Activated naive CD4-positive, alpha-beta T cell treated with anti-CD3 and anti-CD28 coated beads, Interleukin-2, amount 50 U/mL, for 24 hours (primary cell): ENCODE measurements at regions not wholly inside any gene's neighbourhood (a gene's known extent, or its start where the extent isn't known, plus 50 kb on each side); places are given as distances from the start of the nearest gene placed in this dataset.

Experiments used
- H3K27ac Mint-ChIP-seq: one replicate; pipeline ENCODE4 v1.8.0; 2021; ENCODE audit warnings: mild to moderate bottlenecking, mixed read lengths
- H3K27me3 Mint-ChIP-seq: one replicate; pipeline ENCODE4 v1.8.0; 2021; ENCODE audit warnings: mixed read lengths
- H3K36me3 Mint-ChIP-seq: one replicate; pipeline ENCODE4 v1.8.0; 2021; ENCODE audit warnings: mixed read lengths
- H3K4me1 Mint-ChIP-seq: one replicate; pipeline ENCODE4 v1.8.0; 2021; ENCODE audit warnings: mixed read lengths
- H3K4me3 Mint-ChIP-seq: one replicate; pipeline ENCODE4 v1.8.0; 2021; ENCODE audit warnings: mild to moderate bottlenecking, mixed read lengths
- H3K9me3 Mint-ChIP-seq: one replicate; pipeline ENCODE4 v1.8.0; 2021; ENCODE audit warnings: mixed read lengths

GRCh38 chr5:88393042-88393441 lies 124.4 kb upstream of the TMEM161B start:
- Mint-ChIP-seq H3K4me1 (no peaks in the 10 kb centered on the region), H3K27ac (no peak overlapping the region), H3K27me3 (peaks cover 26% of the 10 kb centered on the region), H3K36me3 (no peaks in the 10 kb centered on the region), H3K9me3 (no peaks in the 10 kb centered on the region), H3K4me3 (no peak overlapping the region)

- Mint-ChIP-seq H3K4me3 (no peak overlapping the region), H3K4me1 (no peaks in the 10 kb centered on the region), H3K27me3 (peaks cover 23% of the 10 kb centered on the region), H3K9me3 (no peaks in the 10 kb centered on the region), H3K27ac (no peak overlapping the region), H3K36me3 (no peaks in the 10 kb centered on the region)
Observed at GRCh38 chr5:88391991-88392390, 123.3 kb upstream of the TMEM161B start.

GRCh38 chr5:88391116-88391515 lies 122.5 kb upstream of the TMEM161B start:
- Mint-ChIP-seq H3K27me3 (peaks cover 17% of the 10 kb centered on the region), H3K4me1 (no peaks in the 10 kb centered on the region), H3K36me3 (no peaks in the 10 kb centered on the region), H3K4me3 (no peak overlapping the region), H3K27ac (no peak overlapping the region), H3K9me3 (no peaks in the 10 kb centered on the region)

GRCh38 chr5:88390481-88390880 lies 121.8 kb upstream of the TMEM161B start:
- H3K27me3 Mint-ChIP-seq = peaks cover 17% of the 10 kb centered on the region
- no peak overlapping the region for H3K4me3 Mint-ChIP-seq
- H3K27ac Mint-ChIP-seq = no peak overlapping the region
- no peaks in the 10 kb centered on the region for H3K36me3 Mint-ChIP-seq
- H3K9me3 Mint-ChIP-seq = no peaks in the 10 kb centered on the region
- no peaks in the 10 kb centered on the region for H3K4me1 Mint-ChIP-seq

GRCh38 chr5:88390096-88390441 lies 121.4 kb upstream of the TMEM161B start:
- Mint-ChIP-seq H3K27me3 (peaks cover 17% of the 10 kb centered on the region), H3K36me3 (no peaks in the 10 kb centered on the region), H3K4me3 (no peak overlapping the region), H3K27ac (no peak overlapping the region), H3K4me1 (no peaks in the 10 kb centered on the region), H3K9me3 (no peaks in the 10 kb centered on the region)

GRCh38 chr5:88389338-88390095 lies 120.9 kb upstream of the TMEM161B start:
- Mint-ChIP-seq H3K4me3 (no peak overlapping the region), H3K4me1 (no peaks in the 10 kb centered on the region), H3K9me3 (no peaks in the 10 kb centered on the region), H3K27ac (no peak overlapping the region), H3K27me3 (peaks cover 19% of the 10 kb centered on the region), H3K36me3 (no peaks in the 10 kb centered on the region)

- Mint-ChIP-seq H3K9me3 (no peaks in the 10 kb centered on the region), H3K27ac (peak overlapping the region; percentile 8), H3K27me3 (peaks cover 16% of the 10 kb centered on the region), H3K4me1 (no peaks in the 10 kb centered on the region), H3K36me3 (no peaks in the 10 kb centered on the region), H3K4me3 (no peak overlapping the region)
Observed at GRCh38 chr5:88388476-88389337, 120.1 kb upstream of the TMEM161B start.

GRCh38 chr5:88384886-88385285 lies 116.2 kb upstream of the TMEM161B start:
- no peaks in the 10 kb centered on the region for H3K36me3 Mint-ChIP-seq
- no peak overlapping the region for H3K4me3 Mint-ChIP-seq
- H3K27ac Mint-ChIP-seq = no peak overlapping the region
- H3K27me3 Mint-ChIP-seq = peaks cover 19% of the 10 kb centered on the region
- H3K4me1 Mint-ChIP-seq = no peaks in the 10 kb centered on the region
- H3K9me3 Mint-ChIP-seq = no peaks in the 10 kb centered on the region

GRCh38 chr5:88380332-88380731 lies 111.7 kb upstream of the TMEM161B start:
- no peak overlapping the region for H3K27ac Mint-ChIP-seq
- peaks cover 7% of the 10 kb centered on the region for H3K27me3 Mint-ChIP-seq
- no peaks in the 10 kb centered on the region for H3K36me3 Mint-ChIP-seq
- no peak overlapping the region for H3K4me3 Mint-ChIP-seq
- peaks cover 2% of the 10 kb centered on the region for H3K4me1 Mint-ChIP-seq
- no peaks in the 10 kb centered on the region for H3K9me3 Mint-ChIP-seq

GRCh38 chr5:88377705-88378656 lies 109.3 kb upstream of the TMEM161B start:
- no peaks in the 10 kb centered on the region for H3K9me3 Mint-ChIP-seq
- H3K36me3 Mint-ChIP-seq = no peaks in the 10 kb centered on the region
- peaks cover 5% of the 10 kb centered on the region for H3K27me3 Mint-ChIP-seq
- H3K4me1 Mint-ChIP-seq = peaks cover 14% of the 10 kb centered on the region
- no peak overlapping the region for H3K27ac Mint-ChIP-seq
- no peak overlapping the region for H3K4me3 Mint-ChIP-seq

GRCh38 chr5:88377240-88377639 lies 108.6 kb upstream of the TMEM161B start:
- Mint-ChIP-seq H3K27me3 (peaks cover 5% of the 10 kb centered on the region), H3K9me3 (no peaks in the 10 kb centered on the region), H3K4me3 (no peak overlapping the region), H3K36me3 (no peaks in the 10 kb centered on the region), H3K27ac (no peak overlapping the region), H3K4me1 (peaks cover 14% of the 10 kb centered on the region)

- Mint-ChIP-seq H3K27me3 (peaks cover 2% of the 10 kb centered on the region), H3K27ac (no peak overlapping the region), H3K4me1 (peaks cover 14% of the 10 kb centered on the region), H3K9me3 (no peaks in the 10 kb centered on the region), H3K4me3 (no peak overlapping the region), H3K36me3 (no peaks in the 10 kb centered on the region)
Observed at GRCh38 chr5:88376728-88377127, 108.1 kb upstream of the TMEM161B start.

- no peaks in the 10 kb centered on the region for H3K27me3 Mint-ChIP-seq
- no peaks in the 10 kb centered on the region for H3K36me3 Mint-ChIP-seq
- H3K27ac Mint-ChIP-seq = no peak overlapping the region
- no peaks in the 10 kb centered on the region for H3K9me3 Mint-ChIP-seq
- H3K4me1 Mint-ChIP-seq = peaks cover 14% of the 10 kb centered on the region
- H3K4me3 Mint-ChIP-seq = no peak overlapping the region
Observed at GRCh38 chr5:88374391-88374790, 105.7 kb upstream of the TMEM161B start.

GRCh38 chr5:88370824-88371223 lies 102.2 kb upstream of the TMEM161B start:
- no peak overlapping the region for H3K27ac Mint-ChIP-seq
- H3K27me3 Mint-ChIP-seq = peaks cover 6% of the 10 kb centered on the region
- H3K4me3 Mint-ChIP-seq = no peak overlapping the region
- H3K4me1 Mint-ChIP-seq = peaks cover 14% of the 10 kb centered on the region
- H3K36me3 Mint-ChIP-seq = no peaks in the 10 kb centered on the region
- H3K9me3 Mint-ChIP-seq = no peaks in the 10 kb centered on the region

GRCh38 chr5:88368201-88368600 lies 99.6 kb upstream of the TMEM161B start:
- Mint-ChIP-seq H3K27me3 (peaks cover 8% of the 10 kb centered on the region), H3K36me3 (no peaks in the 10 kb centered on the region), H3K9me3 (no peaks in the 10 kb centered on the region), H3K4me3 (no peak overlapping the region), H3K27ac (no peak overlapping the region), H3K4me1 (no peaks in the 10 kb centered on the region)
